Stimulated activated CD4-positive, alpha-beta T cell treated with anti-CD3 and anti-CD28 coated beads, TNF-alpha, amount 100 ng/mL, for 48 hours (primary cell): ENCODE measurements at regions not wholly inside any gene's neighbourhood (a gene's known extent, or its start where the extent isn't known, plus 50 kb on each side); places are given as distances from the start of the nearest gene placed in this dataset.

ENCODE experiments used
- DNase-seq, 3 donors: peaks; one replicate each; pipeline ENCODE4 v3.0.0-alpha.2; 2020; ENCODE audit warnings: low read depth in 3 of 3

- DNase-seq, result no peak
Measured at GRCh38 chr10:131425752-131426533, 114.4 kb upstream of the TCERG1L start.

GRCh38 chr10:131426534-131426898, 115.0 kb upstream of the TCERG1L start:
- no peak for DNase-seq

GRCh38 chr10:131427281-131427680, 115.8 kb upstream of the TCERG1L start:
- DNase-seq, result no peak

- DNase-seq, result no peak
Measured at GRCh38 chr10:131427901-131428300, 116.4 kb upstream of the TCERG1L start.

GRCh38 chr10:131429141-131429540, 117.6 kb upstream of the TCERG1L start:
- no peak for DNase-seq

- no peak for DNase-seq
Measured at GRCh38 chr10:131429942-131430341, 118.4 kb upstream of the TCERG1L start.

GRCh38 chr10:131430716-131431412, 119.3 kb upstream of the TCERG1L start:
- DNase-seq, result no peak

- no peak for DNase-seq
Measured at GRCh38 chr10:131431533-131431932, 120.0 kb upstream of the TCERG1L start.

GRCh38 chr10:131431978-131432690, 120.6 kb upstream of the TCERG1L start:
- DNase-seq, result no peak

- no peak for DNase-seq
Measured at GRCh38 chr10:131433568-131433967, 122.0 kb upstream of the TCERG1L start.

GRCh38 chr10:131435232-131435631, 123.7 kb upstream of the TCERG1L start:
- DNase-seq, result no peak

- DNase-seq, result no peak
Measured at GRCh38 chr10:131435760-131436457, 124.4 kb upstream of the TCERG1L start.

- no peak for DNase-seq
Measured at GRCh38 chr10:131436458-131436857, 124.9 kb upstream of the TCERG1L start.

- no peak for DNase-seq
Measured at GRCh38 chr10:131437556-131438475, 126.3 kb upstream of the TCERG1L start.

- no peak for DNase-seq
Measured at GRCh38 chr10:131438665-131439064, 127.1 kb upstream of the TCERG1L start.

- no peak for DNase-seq
Measured at GRCh38 chr10:131439705-131440104, 128.2 kb upstream of the TCERG1L start.

GRCh38 chr10:131440405-131441360, 129.2 kb upstream of the TCERG1L start:
- DNase-seq, result no peak

GRCh38 chr10:131442271-131442670, 130.8 kb upstream of the TCERG1L start:
- DNase-seq, result no peak

- DNase-seq, result no peak
Measured at GRCh38 chr10:131444286-131444685, 132.8 kb upstream of the TCERG1L start.
